ACC112 (cell line): ENCODE measurements at regions not wholly inside any gene's neighbourhood (a gene's known extent, or its start where the extent isn't known, plus 50 kb on each side); places are given as distances from the start of the nearest gene placed in this dataset.

Experiments
- H2AFZ ChIP-seq: fragments of 200-600 bp; sonication (generic); one replicate; pipeline ENCODE4 v1.6.0; 2017; ENCODE audit warnings: antibody characterized with exemption, low read length; ENCODE audit not compliant: unreplicated experiment
- H3K27ac ChIP-seq: fragments of 200-600 bp; sonication (generic); 2 replicates; pipeline ENCODE4 v1.5.1; 2014; ENCODE audit warnings: low read depth, mild to moderate bottlenecking, antibody characterized with exemption, low read length, moderate library complexity
- H3K27me3 ChIP-seq: fragments of 200-600 bp; sonication (generic); 2 replicates; pipeline ENCODE4 v1.6.1; 2014; ENCODE audit warnings: mild to moderate bottlenecking, antibody characterized with exemption, low read length, moderate library complexity, mixed read lengths; ENCODE audit not compliant: insufficient read depth
- H3K36me3 ChIP-seq: fragments of 200-600 bp; sonication (generic); 2 replicates; pipeline ENCODE4 v1.6.1; 2016; ENCODE audit warnings: mild to moderate bottlenecking, antibody characterized with exemption, low read length, moderate library complexity, mixed read lengths; ENCODE audit not compliant: insufficient read depth
- H3K4me1 ChIP-seq: fragments of 200-600 bp; sonication (generic); one replicate; pipeline ENCODE4 v1.6.1; 2016; ENCODE audit warnings: low read length, mixed read lengths; ENCODE audit not compliant: insufficient read depth, unreplicated experiment, control insufficient read depth
- H3K4me3 ChIP-seq: fragments of 200-600 bp; sonication (generic); 2 replicates; pipeline ENCODE4 v1.5.1; 2014; ENCODE audit warnings: mild to moderate bottlenecking, low read depth, low read length
- H3K79me2 ChIP-seq: fragments of 200-600 bp; sonication (generic); one replicate; pipeline ENCODE4 v1.6.0; 2016; ENCODE audit warnings: low read length; ENCODE audit not compliant: control insufficient read depth, unreplicated experiment, insufficient read depth

- H3K4me1 ChIP-seq, result no peaks in the 10 kb centered on the region
- no peaks in the 10 kb centered on the region for H3K27me3 ChIP-seq
- peak overlapping the region; percentile 36 for H2AFZ ChIP-seq
- H3K4me3 ChIP-seq, result no peak overlapping the region
- no peaks in the 10 kb centered on the region for H3K36me3 ChIP-seq
- H3K79me2 ChIP-seq, result no peaks in the 10 kb centered on the region
- H3K27ac ChIP-seq, result no peak overlapping the region
Observed at GRCh38 chr12:18955594-18955993, 173.9 kb upstream of the PLEKHA5 start.

- no peak overlapping the region for H2AFZ ChIP-seq
- no peaks in the 10 kb centered on the region for H3K27me3 ChIP-seq
- H3K79me2 ChIP-seq, result no peaks in the 10 kb centered on the region
- H3K27ac ChIP-seq, result no peak overlapping the region
- no peak overlapping the region for H3K4me3 ChIP-seq
- H3K36me3 ChIP-seq, result no peaks in the 10 kb centered on the region
- no peaks in the 10 kb centered on the region for H3K4me1 ChIP-seq
Observed at GRCh38 chr12:18965203-18965602, 164.3 kb upstream of the PLEKHA5 start.

GRCh38 chr12:18966954-18967353, 162.6 kb upstream of the PLEKHA5 start:
- no peaks in the 10 kb centered on the region for H3K27me3 ChIP-seq
- no peaks in the 10 kb centered on the region for H3K79me2 ChIP-seq
- H3K27ac ChIP-seq, result no peak overlapping the region
- H3K4me1 ChIP-seq, result no peaks in the 10 kb centered on the region
- H2AFZ ChIP-seq, result no peak overlapping the region
- no peak overlapping the region for H3K4me3 ChIP-seq
- H3K36me3 ChIP-seq, result no peaks in the 10 kb centered on the region

- no peak overlapping the region for H3K4me3 ChIP-seq
Observed at GRCh38 chr12:18967814-18968213, 161.7 kb upstream of the PLEKHA5 start.

GRCh38 chr12:18969512-18969911, 160.0 kb upstream of the PLEKHA5 start:
- no peaks in the 10 kb centered on the region for H3K4me1 ChIP-seq
- H3K27ac ChIP-seq, result no peak overlapping the region
- H3K36me3 ChIP-seq, result no peaks in the 10 kb centered on the region
- H3K79me2 ChIP-seq, result no peaks in the 10 kb centered on the region
- H3K4me3 ChIP-seq, result no peak overlapping the region
- no peaks in the 10 kb centered on the region for H3K27me3 ChIP-seq
- no peak overlapping the region for H2AFZ ChIP-seq

More at GRCh38 chr12:18967814-18968213, 161.7 kb upstream of the PLEKHA5 start:
- H2AFZ ChIP-seq, result no peak overlapping the region
- no peaks in the 10 kb centered on the region for H3K36me3 ChIP-seq
- no peaks in the 10 kb centered on the region for H3K27me3 ChIP-seq
- H3K27ac ChIP-seq, result no peak overlapping the region
- H3K79me2 ChIP-seq, result no peaks in the 10 kb centered on the region
- no peaks in the 10 kb centered on the region for H3K4me1 ChIP-seq

GRCh38 chr12:18970603-18971002, 158.9 kb upstream of the PLEKHA5 start:
- Histone ChIP-seq H3K79me2 (no peaks in the 10 kb centered on the region), H3K27ac (no peak overlapping the region), H3K36me3 (no peaks in the 10 kb centered on the region), H3K27me3 (no peaks in the 10 kb centered on the region), H3K4me3 (no peak overlapping the region), H2AFZ (no peak overlapping the region), H3K4me1 (no peaks in the 10 kb centered on the region)

GRCh38 chr12:18971932-18972331, 157.6 kb upstream of the PLEKHA5 start:
- Histone ChIP-seq H2AFZ (no peak overlapping the region), H3K4me1 (no peaks in the 10 kb centered on the region), H3K4me3 (no peak overlapping the region), H3K27me3 (no peaks in the 10 kb centered on the region), H3K36me3 (no peaks in the 10 kb centered on the region), H3K27ac (no peak overlapping the region), H3K79me2 (no peaks in the 10 kb centered on the region)

- no peaks in the 10 kb centered on the region for H3K27me3 ChIP-seq
- H3K36me3 ChIP-seq, result peaks cover 6% of the 10 kb centered on the region; the same call in 1 of the 2 replicates
- H3K4me1 ChIP-seq, result no peaks in the 10 kb centered on the region
- H3K27ac ChIP-seq, result no peak overlapping the region
- no peaks in the 10 kb centered on the region for H3K79me2 ChIP-seq
- no peak overlapping the region for H3K4me3 ChIP-seq
- no peak overlapping the region for H2AFZ ChIP-seq
Observed at GRCh38 chr12:18975933-18976332, 153.6 kb upstream of the PLEKHA5 start.

- Histone ChIP-seq H3K27ac (no peak overlapping the region), H3K36me3 (peaks cover 6% of the 10 kb centered on the region; the same call in 1 of the 2 replicates), H3K4me3 (no peak overlapping the region)
Observed at GRCh38 chr12:18979401-18980126, 150.0 kb upstream of the PLEKHA5 start.

GRCh38 chr12:18981732-18982131, 147.8 kb upstream of the PLEKHA5 start:
- Histone ChIP-seq H2AFZ (no peak overlapping the region), H3K4me1 (no peaks in the 10 kb centered on the region), H3K4me3 (no peak overlapping the region), H3K79me2 (no peaks in the 10 kb centered on the region), H3K36me3 (peaks cover 6% of the 10 kb centered on the region; the same call in 1 of the 2 replicates), H3K27me3 (no peaks in the 10 kb centered on the region), H3K27ac (no peak overlapping the region)

More at GRCh38 chr12:18979401-18980126, 150.0 kb upstream of the PLEKHA5 start:
- Histone ChIP-seq H3K27me3 (no peaks in the 10 kb centered on the region), H3K4me1 (no peaks in the 10 kb centered on the region), H3K79me2 (no peaks in the 10 kb centered on the region), H2AFZ (no peak overlapping the region)

- Histone ChIP-seq H3K27ac (no peak overlapping the region), H3K79me2 (no peaks in the 10 kb centered on the region), H3K27me3 (no peaks in the 10 kb centered on the region), H3K36me3 (peaks cover 1% of the 10 kb centered on the region; the same call in 1 of the 2 replicates), H2AFZ (no peak overlapping the region), H3K4me3 (no peak overlapping the region), H3K4me1 (no peaks in the 10 kb centered on the region)
Observed at GRCh38 chr12:18982226-18982949, 147.1 kb upstream of the PLEKHA5 start.
